ENCODE measurements at regions not wholly inside any gene's neighbourhood (a gene's known extent, or its start where the extent isn't known, plus 50 kb on each side); places are given as distances from the start of the nearest gene placed in this dataset.

- no peak for TF ChIP-seq CTCF (IDR thresholded peaks at IDR 0.05)
- TF ChIP-seq POLR2A (IDR thresholded peaks at IDR 0.05): no peak
- TF ChIP-seq EP300 (IDR thresholded peaks at IDR 0.05; ENCODE audit: low read depth): no peak
Observed at GRCh38 chr4:114146947-114147618, 167.6 kb upstream of the ARSJ start.

All from transverse colon (tissue), 3 donors.